Right ventricle myocardium superior (tissue), 1 donor: ENCODE measurements at regions not wholly inside any gene's neighbourhood (a gene's known extent, or its start where the extent isn't known, plus 50 kb on each side); places are given as distances from the start of the nearest gene placed in this dataset.

Experiments
- ATAC-seq: fragments of 200-7000 bp; cut with Tn5 transposase; one replicate; pipeline ENCODE4 v1.9.1; 2020; ENCODE audit warnings: mild to moderate bottlenecking; ENCODE audit not compliant: poor library complexity
- DNase-seq: peaks from one replicate; pipeline ENCODE4 v3.0.0-alpha.2; 2020
- intact Hi-C: fragments of 100-400 bp; cut with DNase I; formaldehyde crosslinking; loops from one replicate; pipeline ENCODE4 v1.11.2; 2022
- donor health status: DM: no; HTN: yes; CAD: no; lungs with severe emphysema.

- intact Hi-C loops = loop anchor here (5.0 kb wide), 1 partner anchor 191 kb away; no protein-coding TSS in a partner anchor
- DNase-seq (no peak), ATAC-seq (no peak)
Measured at GRCh38 chr18:22467760-22468553, 50.2 kb upstream of the CTAGE1 start.

- DNase-seq (no peak), ATAC-seq (no peak)
- intact Hi-C loops = loop anchor here (5.0 kb wide), 1 partner anchor 191 kb away; no protein-coding TSS in a partner anchor
Measured at GRCh38 chr18:22468554-22468891, 50.8 kb upstream of the CTAGE1 start.

GRCh38 chr18:22469061-22469734 is 51.5 kb upstream of the CTAGE1 start:
- ATAC-seq = no peak
- intact Hi-C loops = loop anchor here (5.0 kb wide), 1 partner anchor 192 kb away; no protein-coding TSS in a partner anchor

GRCh38 chr18:22469926-22470247 is 52.2 kb upstream of the CTAGE1 start:
- DNase-seq (no peak), ATAC-seq (no peak)
- intact Hi-C loops = loop anchor here (5.0 kb wide), 2 partner anchors 87 to 193 kb away; no protein-coding TSS in a partner anchor

More at GRCh38 chr18:22469061-22469734, 51.5 kb upstream of the CTAGE1 start:
- DNase-seq = no peak

- peak; percentile 46 for DNase-seq
- ATAC-seq = peak; percentile 45
- intact Hi-C loops = loop anchor here (5.0 kb wide), 1 partner anchor 87 kb away; no protein-coding TSS in a partner anchor
Measured at GRCh38 chr18:22470248-22471235, 52.8 kb upstream of the CTAGE1 start.

GRCh38 chr18:22471546-22472131 is 53.9 kb upstream of the CTAGE1 start:
- ATAC-seq (peak; percentile 90), DNase-seq (peak; percentile 81)
- intact Hi-C loops = loop anchor here (5.0 kb wide), 1 partner anchor 86 kb away; no protein-coding TSS in a partner anchor

- intact Hi-C loops = loop anchor here (5.0 kb wide), 1 partner anchor 84 kb away; no protein-coding TSS in a partner anchor
- ATAC-seq = no peak
Measured at GRCh38 chr18:22473366-22473765, 55.7 kb upstream of the CTAGE1 start.

GRCh38 chr18:22475426-22476100 is 57.8 kb upstream of the CTAGE1 start:
- intact Hi-C loops = no loop called here
- ATAC-seq = no peak

More at GRCh38 chr18:22473366-22473765, 55.7 kb upstream of the CTAGE1 start:
- no peak for DNase-seq

GRCh38 chr18:22477222-22477621 is 59.5 kb upstream of the CTAGE1 start:
- ATAC-seq (no peak), DNase-seq (no peak)
- intact Hi-C loops = no loop called here

More at GRCh38 chr18:22475426-22476100, 57.8 kb upstream of the CTAGE1 start:
- DNase-seq = no peak

GRCh38 chr18:22482948-22483347 is 65.2 kb upstream of the CTAGE1 start:
- intact Hi-C loops = no loop called here
- DNase-seq (no peak), ATAC-seq (no peak)

- DNase-seq = no peak
- intact Hi-C loops = no loop called here
- no peak for ATAC-seq
Measured at GRCh38 chr18:22483407-22483806, 65.7 kb upstream of the CTAGE1 start.

GRCh38 chr18:22484471-22484870 is 66.8 kb upstream of the CTAGE1 start:
- intact Hi-C loops = no loop called here
- DNase-seq (no peak), ATAC-seq (no peak)

GRCh38 chr18:22485808-22486244 is 68.1 kb upstream of the CTAGE1 start:
- ATAC-seq (no peak), DNase-seq (no peak)
- intact Hi-C loops = no loop called here

GRCh38 chr18:22486667-22487066 is 69.0 kb upstream of the CTAGE1 start:
- ATAC-seq (no peak), DNase-seq (no peak)
- intact Hi-C loops = no loop called here

GRCh38 chr18:22488554-22488953 is 70.8 kb upstream of the CTAGE1 start:
- DNase-seq = peak; percentile 80
- intact Hi-C loops = no loop called here
- ATAC-seq = peak; percentile 90

GRCh38 chr18:22489704-22490103 is 72.0 kb upstream of the CTAGE1 start:
- DNase-seq (no peak), ATAC-seq (no peak)
- intact Hi-C loops = no loop called here

- intact Hi-C loops = no loop called here
- ATAC-seq (no peak), DNase-seq (no peak)
Measured at GRCh38 chr18:22490429-22490846, 72.7 kb upstream of the CTAGE1 start.

GRCh38 chr18:22493255-22493654 is 75.5 kb upstream of the CTAGE1 start:
- ATAC-seq = no peak
- DNase-seq = no peak
- intact Hi-C loops = no loop called here
